AG10803 (cell line): ENCODE measurements at regions not wholly inside any gene's neighbourhood (a gene's known extent, or its start where the extent isn't known, plus 50 kb on each side); places are given as distances from the start of the nearest gene placed in this dataset.
"Not testable (repeated sequence)": the region's sequence is repeated elsewhere in the genome, so short reads cannot be mapped to it uniquely, and the experiment has no call there.

Experiments used
- DNase-seq: peaks from one replicate; pipeline ENCODE4 v3.0.0; 2010; ENCODE audit warnings: low read depth
- H3K4me3 ChIP-seq: 2 replicates; pipeline ENCODE4 v1.5.1; 2011; ENCODE audit warnings: mild to moderate bottlenecking, low read length, control low read depth
- CTCF ChIP-seq: conservative IDR thresholded peaks from 2 replicates; pipeline ENCODE4 v1.5.1; 2011; ENCODE audit warnings: mild to moderate bottlenecking, low read length, control low read depth, inconsistent platforms

- TF ChIP-seq CTCF, result no peak
- no peak overlapping the region for H3K4me3 ChIP-seq
- DNase-seq, result no peak
These were observed 63.7 kb upstream of the ARSJ start for GRCh38 chr4:114043116-114043515.

GRCh38 chr4:114044351-114044750 is 64.9 kb upstream of the ARSJ start:
- not testable (repeated sequence) for H3K4me3 ChIP-seq, DNase-seq

GRCh38 chr4:114046331-114046730 is 66.9 kb upstream of the ARSJ start:
- no peak overlapping the region for H3K4me3 ChIP-seq
- DNase-seq, result no peak
- no peak for TF ChIP-seq CTCF

GRCh38 chr4:114048154-114048553 is 68.7 kb upstream of the ARSJ start:
- not testable (repeated sequence) for DNase-seq, H3K4me3 ChIP-seq

- no peak for DNase-seq
- TF ChIP-seq CTCF, result no peak
- no peak overlapping the region for H3K4me3 ChIP-seq
These were observed 72.8 kb upstream of the ARSJ start for GRCh38 chr4:114052227-114052626.

GRCh38 chr4:114056599-114056998 is 77.2 kb upstream of the ARSJ start:
- TF ChIP-seq CTCF, result no peak
- no peak overlapping the region for H3K4me3 ChIP-seq
- DNase-seq, result no peak

GRCh38 chr4:114057746-114058145 is 78.3 kb upstream of the ARSJ start:
- DNase-seq, result no peak
- no peak for TF ChIP-seq CTCF

GRCh38 chr4:114062499-114062898 is 83.1 kb upstream of the ARSJ start:
- no peak for TF ChIP-seq CTCF
- no peak overlapping the region for H3K4me3 ChIP-seq
- no peak for DNase-seq

More at GRCh38 chr4:114057746-114058145, 78.3 kb upstream of the ARSJ start:
- H3K4me3 ChIP-seq, result no peak overlapping the region
